ENCODE measurements at regions not wholly inside any gene's neighbourhood (a gene's known extent, or its start where the extent isn't known, plus 50 kb on each side); places are given as distances from the start of the nearest gene placed in this dataset.
A peak's percentile ranks its signal among the peaks of the same experiment; 100 is the strongest.
"Not testable (repeated sequence)": the region's sequence is repeated elsewhere in the genome, so short reads cannot be mapped to it uniquely, and the experiment has no call there.

DNA sequence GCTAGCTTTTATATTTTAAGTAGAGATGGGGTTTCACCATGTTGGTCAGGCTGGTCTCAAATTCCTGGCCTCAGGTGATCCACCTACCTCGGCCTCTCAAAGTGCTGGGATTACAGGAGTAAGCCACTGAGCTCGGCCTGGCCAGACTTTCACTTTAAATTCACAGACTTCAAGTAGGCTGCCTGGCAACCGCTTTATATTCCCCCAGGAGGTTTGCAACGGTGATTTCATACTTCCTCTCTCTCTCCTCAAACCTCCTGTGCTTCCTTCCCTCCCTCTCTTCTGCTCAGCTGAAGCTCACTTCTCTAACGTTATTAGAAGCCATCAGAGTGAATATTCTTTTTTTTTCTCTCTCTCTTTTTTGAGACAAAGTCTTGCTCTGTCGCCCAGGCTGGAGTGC is 118.8 kb downstream of the SEPTIN7 start:
- not testable (repeated sequence) for H3K27me3 Mint-ChIP-seq, H3K9me3 Mint-ChIP-seq
- Mint-ChIP-seq H3K4me3 (peak overlapping the region; percentile 67 to 79), H3K4me1 (peaks cover 11 to 22% of the 10 kb centered on the region in 2 donors), H3K36me3 (peaks cover 17 to 20% of the 10 kb centered on the region in 2 donors), H3K27ac (peak overlapping the region; percentile 92)
- peak; percentile 40 for DNase-seq
- ATAC-seq (replicated peaks): peak; percentile 88 to 91

DNA sequence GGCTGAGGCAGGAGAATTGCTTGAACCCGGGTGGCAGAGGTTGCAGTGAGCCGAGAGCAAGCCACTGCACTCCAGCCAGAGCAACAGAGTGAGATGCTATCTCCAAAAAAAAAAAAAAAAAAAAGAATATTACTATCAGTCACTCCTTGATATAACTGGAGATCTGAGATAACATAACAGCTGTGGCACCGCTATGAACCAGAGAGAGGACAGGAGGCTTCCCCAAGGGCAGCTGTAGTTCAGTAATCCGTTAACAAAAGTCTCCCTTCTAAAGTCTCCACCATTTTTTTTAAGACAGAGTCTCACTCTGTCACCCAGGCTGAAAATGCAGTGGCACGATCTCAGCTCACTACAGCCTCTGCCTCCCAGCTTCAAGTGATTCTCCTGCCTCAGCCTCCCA is 120.5 kb downstream of the SEPTIN7 start:
- DNase-seq; ATAC-seq (replicated peaks); H3K4me3 Mint-ChIP-seq; H3K27ac Mint-ChIP-seq; H3K27me3 Mint-ChIP-seq; H3K9me3 Mint-ChIP-seq: not testable (repeated sequence)
- Mint-ChIP-seq H3K4me1 (peaks cover 11 to 22% of the 10 kb centered on the region in 2 donors), H3K36me3 (peaks cover 15 to 21% of the 10 kb centered on the region in 2 donors)

DNA sequence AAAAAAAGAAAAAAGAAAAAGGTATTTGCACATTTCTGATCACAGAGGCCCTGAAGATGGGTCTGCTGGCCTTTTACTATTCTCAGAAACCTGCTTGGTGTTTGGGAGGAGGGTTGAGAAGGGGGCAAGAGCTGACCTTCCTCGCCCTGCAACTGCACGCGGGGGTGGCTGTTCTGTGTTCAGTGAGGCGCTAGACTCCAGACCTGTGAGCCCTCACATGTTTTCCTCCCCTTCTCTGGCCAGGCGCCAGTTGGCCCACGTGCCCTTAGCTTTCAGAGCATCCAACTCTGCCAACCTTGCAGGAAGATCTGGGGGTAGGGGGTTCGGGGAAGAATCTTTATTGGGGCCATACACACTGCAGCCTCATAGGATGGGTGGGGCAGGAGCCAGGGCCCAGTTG is 123.8 kb downstream of the SEPTIN7 start:
- not testable (repeated sequence) for H3K4me3 Mint-ChIP-seq; H3K27ac Mint-ChIP-seq; DNase-seq; ATAC-seq (replicated peaks); H3K4me1 Mint-ChIP-seq; H3K9me3 Mint-ChIP-seq; H3K27me3 Mint-ChIP-seq
- H3K36me3 Mint-ChIP-seq: peaks cover 7 to 11% of the 10 kb centered on the region in 2 donors

DNA sequence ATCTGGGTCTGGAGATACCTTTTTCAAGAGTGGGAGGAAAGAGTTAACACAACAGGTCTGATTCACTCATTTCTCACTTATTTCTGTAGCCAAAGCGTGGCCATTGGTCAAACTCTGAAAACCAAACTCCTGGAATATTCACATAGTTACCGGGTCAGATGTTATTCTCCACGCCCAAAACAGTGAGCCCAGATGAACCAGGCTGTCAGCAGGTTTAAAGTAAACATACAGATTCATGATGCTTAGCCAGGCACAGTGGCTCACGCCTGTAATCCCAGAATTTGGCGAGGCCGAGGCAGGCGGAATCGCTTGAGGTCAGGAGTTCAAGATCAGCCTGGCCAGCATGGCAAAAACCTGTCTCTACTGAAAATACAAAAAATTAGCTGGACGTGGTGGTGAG is 126.1 kb downstream of the SEPTIN7 start:
- not testable (repeated sequence) for H3K9me3 Mint-ChIP-seq; ATAC-seq (replicated peaks); H3K4me3 Mint-ChIP-seq; H3K27ac Mint-ChIP-seq; DNase-seq; H3K27me3 Mint-ChIP-seq; H3K36me3 Mint-ChIP-seq
- H3K4me1 Mint-ChIP-seq: peaks cover 3 to 13% of the 10 kb centered on the region in 2 donors

DNA sequence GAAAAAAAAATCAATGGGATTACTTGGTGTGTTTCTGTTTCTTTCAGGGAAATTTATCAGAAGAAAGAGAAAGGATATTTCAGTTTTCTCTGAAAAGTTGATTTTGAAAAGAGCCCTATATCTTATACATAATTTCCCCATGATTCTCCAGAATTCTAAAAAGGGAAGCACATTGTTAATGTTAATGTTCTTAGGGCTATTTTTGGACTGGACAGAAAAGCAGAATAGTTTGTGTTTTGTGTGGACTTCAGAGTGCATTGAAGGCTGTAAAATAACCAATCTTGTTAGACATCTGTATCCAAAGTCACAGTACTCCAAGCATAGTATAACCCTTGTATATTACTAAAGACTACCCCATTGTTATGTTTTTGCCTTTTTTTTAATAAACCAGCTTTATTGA is 130.3 kb downstream of the SEPTIN7 start:
- ATAC-seq (replicated peaks): peak; percentile 64 to 76
- peaks cover 11 to 14% of the 10 kb centered on the region in 2 donors for H3K36me3 Mint-ChIP-seq
- peaks cover 5 to 23% of the 10 kb centered on the region in 2 donors for H3K4me1 Mint-ChIP-seq
- peak overlapping the region; percentile 66 for H3K27ac Mint-ChIP-seq
- peak overlapping the region; percentile 62 to 74 for H3K4me3 Mint-ChIP-seq
- not testable (repeated sequence) for H3K9me3 Mint-ChIP-seq, DNase-seq, H3K27me3 Mint-ChIP-seq

DNA sequence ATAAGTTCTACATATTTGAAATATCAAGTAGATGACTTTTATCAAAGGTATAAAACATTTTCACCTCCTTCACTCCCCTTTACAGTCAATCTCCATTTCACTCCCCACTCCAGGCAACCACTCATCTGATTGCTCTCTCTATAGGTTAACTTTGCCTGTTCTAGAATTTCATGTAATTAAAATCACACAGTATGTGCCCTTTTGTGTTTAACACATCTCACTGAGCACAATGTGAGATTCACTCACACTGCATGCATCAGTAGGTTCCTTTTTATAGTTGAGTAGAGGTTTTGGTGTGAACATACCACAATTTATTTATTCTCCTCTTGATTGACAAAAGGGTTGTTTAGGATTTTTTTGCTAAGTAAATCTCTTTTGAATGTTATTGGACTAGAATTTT is 130.7 kb downstream of the SEPTIN7 start:
- H3K27ac Mint-ChIP-seq: peak overlapping the region; percentile 66
- not testable (repeated sequence) for DNase-seq, H3K27me3 Mint-ChIP-seq, H3K9me3 Mint-ChIP-seq
- H3K36me3 Mint-ChIP-seq: peaks cover 7 to 11% of the 10 kb centered on the region in 2 donors
- H3K4me1 Mint-ChIP-seq: peaks cover 5 to 23% of the 10 kb centered on the region in 2 donors
- H3K4me3 Mint-ChIP-seq: peak overlapping the region; percentile 62 to 74
- peak; percentile 89 for ATAC-seq (replicated peaks)

DNA sequence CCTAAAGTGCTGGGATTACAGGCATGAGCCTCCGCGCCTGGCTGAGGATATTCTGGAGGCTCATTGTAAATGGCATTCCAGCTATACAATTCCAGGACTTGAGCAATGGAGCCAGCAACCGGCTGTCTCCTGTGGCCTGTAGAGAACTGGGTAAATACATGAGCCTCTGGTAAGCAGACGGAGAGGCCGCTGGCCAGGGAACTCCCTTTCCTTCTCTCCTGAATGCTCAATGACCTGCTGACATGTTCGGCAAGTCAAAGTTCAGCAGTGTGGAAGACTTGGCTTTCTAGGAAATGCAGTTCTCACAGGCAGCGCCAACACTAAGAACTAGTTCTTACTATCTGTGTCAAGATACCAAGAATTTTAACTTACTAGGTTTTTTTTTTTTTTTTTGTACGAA is 139.8 kb downstream of the SEPTIN7 start:
- not testable (repeated sequence) for DNase-seq; H3K4me1 Mint-ChIP-seq; H3K36me3 Mint-ChIP-seq; H3K9me3 Mint-ChIP-seq; ATAC-seq (replicated peaks); H3K4me3 Mint-ChIP-seq; H3K27me3 Mint-ChIP-seq; H3K27ac Mint-ChIP-seq

DNA sequence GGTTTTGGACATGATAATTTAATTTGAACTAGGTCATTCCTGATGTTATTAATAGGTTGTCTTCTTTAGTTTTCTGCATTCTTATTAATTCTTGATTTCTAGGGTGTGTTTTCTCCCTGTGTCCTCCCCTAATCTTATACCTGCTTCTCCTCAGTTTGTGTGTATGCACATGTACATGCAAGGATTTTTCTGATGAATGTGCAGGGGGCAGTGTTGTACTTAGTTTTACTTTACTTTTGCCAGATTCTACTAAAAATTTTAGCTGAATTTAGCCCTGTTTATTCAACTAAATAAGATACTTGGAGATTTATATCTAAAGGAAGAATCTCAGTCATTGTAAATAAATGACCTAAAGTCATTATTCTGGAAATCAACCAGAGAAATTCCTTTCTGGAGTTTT is 144.8 kb downstream of the SEPTIN7 start:
- ATAC-seq (replicated peaks): not testable (repeated sequence)

DNA sequence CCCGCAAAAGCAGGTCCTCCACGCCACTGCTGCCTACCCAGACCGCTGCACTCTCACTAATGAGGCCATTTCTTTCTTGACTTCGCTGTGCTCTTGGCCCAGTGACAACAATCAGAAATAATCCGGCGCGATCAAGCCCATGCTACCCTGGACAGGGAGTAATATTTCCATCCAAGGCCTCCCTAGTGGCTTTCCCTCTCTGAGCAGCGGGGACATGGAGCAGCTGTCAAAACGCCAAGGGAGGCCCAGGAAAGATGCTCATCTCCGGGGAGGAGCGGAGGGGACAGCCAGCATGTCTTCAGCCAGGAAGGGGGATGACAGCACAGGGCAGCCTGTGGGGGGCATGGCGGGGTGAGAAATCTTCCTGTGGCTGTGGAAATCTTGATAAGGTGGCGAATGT is 154.9 kb downstream of the SEPTIN7 start:
- not testable (repeated sequence) for ATAC-seq (replicated peaks); DNase-seq; H3K27me3 Mint-ChIP-seq; H3K27ac Mint-ChIP-seq; H3K36me3 Mint-ChIP-seq; H3K9me3 Mint-ChIP-seq; H3K4me3 Mint-ChIP-seq
- peaks cover 2 to 12% of the 10 kb centered on the region in 2 donors for H3K4me1 Mint-ChIP-seq

More for the DNA sequence above, 144.8 kb downstream of the SEPTIN7 start:
- not testable (repeated sequence) for H3K27me3 Mint-ChIP-seq, H3K9me3 Mint-ChIP-seq, DNase-seq, H3K27ac Mint-ChIP-seq, H3K36me3 Mint-ChIP-seq, H3K4me1 Mint-ChIP-seq, H3K4me3 Mint-ChIP-seq

DNA sequence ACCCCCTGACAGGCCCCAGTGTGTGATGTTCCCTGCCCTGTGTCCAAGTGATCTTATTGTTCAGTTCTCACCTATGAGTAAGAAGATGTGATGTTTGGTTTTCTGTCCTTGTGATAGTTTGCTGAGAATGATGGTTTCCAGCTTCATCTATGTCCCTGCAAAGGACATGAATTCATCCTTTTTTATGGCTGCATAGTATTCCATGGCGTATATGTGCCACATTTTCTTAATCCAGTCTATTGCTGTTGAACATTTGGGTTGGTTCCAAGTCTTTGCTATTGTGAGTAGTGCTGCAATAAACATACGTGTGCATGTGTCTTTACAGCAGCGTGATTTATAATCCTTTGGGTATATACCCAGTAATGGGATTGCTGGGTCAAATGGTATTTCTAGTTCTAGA is 156.1 kb downstream of the SEPTIN7 start:
- H3K4me1 Mint-ChIP-seq; H3K27ac Mint-ChIP-seq; ATAC-seq (replicated peaks); H3K36me3 Mint-ChIP-seq; H3K27me3 Mint-ChIP-seq; H3K4me3 Mint-ChIP-seq; H3K9me3 Mint-ChIP-seq; DNase-seq: not testable (repeated sequence)

DNA sequence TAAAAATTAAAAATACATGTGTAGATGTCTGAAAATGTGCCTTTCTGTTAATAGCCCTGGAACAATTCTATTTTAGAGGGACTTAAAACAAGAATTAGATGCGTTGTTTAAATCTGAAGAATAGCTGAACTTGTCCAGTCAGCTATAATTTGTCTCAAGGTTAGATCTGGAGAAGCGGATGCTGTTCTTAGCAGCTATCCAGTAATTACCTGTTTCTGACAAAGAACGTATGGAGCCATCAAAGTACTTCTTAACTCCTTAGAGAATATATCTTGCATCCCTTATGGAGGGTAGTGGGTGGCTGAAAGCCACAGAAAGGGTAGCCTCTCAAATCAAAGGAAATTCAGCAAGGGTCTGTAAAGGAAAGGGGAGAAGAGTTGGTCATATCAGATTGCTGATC is 160.4 kb downstream of the SEPTIN7 start:
- not testable (repeated sequence) for H3K36me3 Mint-ChIP-seq; ATAC-seq (replicated peaks); DNase-seq; H3K27ac Mint-ChIP-seq; H3K9me3 Mint-ChIP-seq; H3K4me1 Mint-ChIP-seq; H3K4me3 Mint-ChIP-seq; H3K27me3 Mint-ChIP-seq

DNA sequence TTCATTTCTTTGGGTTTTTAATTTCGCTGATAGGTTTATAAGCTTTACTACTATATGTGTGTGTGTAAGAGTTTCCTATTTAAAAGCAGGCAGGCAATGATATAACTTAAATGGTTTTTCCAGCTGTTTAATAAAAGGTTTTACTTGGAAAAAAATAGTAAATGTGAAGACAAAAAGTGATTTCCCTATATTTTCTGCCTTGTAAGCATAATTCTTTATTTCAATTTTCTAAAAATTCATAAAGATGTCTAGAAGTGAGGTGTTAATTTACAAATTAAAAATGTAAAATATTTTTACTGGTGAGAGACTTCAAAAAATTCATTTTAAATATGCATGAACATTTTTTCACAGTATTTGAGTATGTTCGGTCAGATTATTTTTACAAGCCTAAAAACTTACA is 161.8 kb downstream of the SEPTIN7 start:
- H3K4me3 Mint-ChIP-seq; ATAC-seq (replicated peaks): not testable (repeated sequence)

DNA sequence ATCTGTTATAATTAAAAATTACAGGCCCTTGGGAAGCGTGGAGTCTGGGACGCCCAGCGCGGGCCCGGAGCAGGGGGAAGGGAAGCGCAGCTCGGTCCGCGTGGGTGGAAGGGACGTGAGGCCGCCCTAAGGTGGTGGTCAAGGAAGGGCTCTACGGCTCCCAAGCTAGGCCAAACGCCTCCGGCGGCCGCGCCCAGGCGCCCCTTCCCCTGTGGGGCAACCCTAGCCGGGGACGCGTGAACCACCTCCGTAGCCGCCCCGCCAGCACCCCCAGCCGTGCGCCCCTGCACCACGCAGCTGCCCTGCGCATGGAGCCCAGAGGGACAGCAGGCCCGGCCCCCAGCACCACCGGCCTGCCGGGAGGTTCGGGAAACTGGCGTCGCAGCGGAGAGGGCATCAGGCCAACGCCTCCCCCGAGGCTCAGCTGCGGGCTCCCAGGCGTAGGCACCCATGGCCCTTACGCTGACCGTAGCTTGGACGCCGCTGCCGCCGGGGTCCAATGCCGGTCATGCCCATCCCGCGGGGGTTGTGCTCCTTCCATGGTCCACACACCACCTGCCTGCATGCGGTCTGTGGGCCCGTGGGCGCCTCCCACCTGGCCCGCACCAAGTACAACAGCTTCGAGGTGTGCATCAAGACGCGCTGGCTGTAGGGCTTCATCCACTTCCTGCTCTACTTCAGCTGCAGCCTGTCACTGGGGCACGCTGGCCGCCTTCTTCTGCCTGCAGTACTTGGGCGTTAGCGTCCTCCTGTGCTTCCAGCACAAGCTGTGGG is 166.7 kb downstream of the SEPTIN7 start:
- Mint-ChIP-seq H3K4me1 (peaks cover 0 to 8% of the 10 kb centered on the region in 2 donors), H3K4me3 (peak overlapping the region in 1 of 2 donors; percentile 25), H3K27ac (no peak overlapping the region), H3K36me3 (no peaks in the 10 kb centered on the region), H3K9me3 (no peaks in the 10 kb centered on the region), H3K27me3 (peaks cover 10 to 32% of the 10 kb centered on the region in 2 donors)
- DNase-seq: no peak
- ATAC-seq (replicated peaks): no peak

More for the DNA sequence above, 161.8 kb downstream of the SEPTIN7 start:
- peaks cover 0 to 15% of the 10 kb centered on the region in 2 donors for H3K4me1 Mint-ChIP-seq
- not testable (repeated sequence) for DNase-seq, H3K27ac Mint-ChIP-seq, H3K36me3 Mint-ChIP-seq, H3K27me3 Mint-ChIP-seq, H3K9me3 Mint-ChIP-seq

DNA sequence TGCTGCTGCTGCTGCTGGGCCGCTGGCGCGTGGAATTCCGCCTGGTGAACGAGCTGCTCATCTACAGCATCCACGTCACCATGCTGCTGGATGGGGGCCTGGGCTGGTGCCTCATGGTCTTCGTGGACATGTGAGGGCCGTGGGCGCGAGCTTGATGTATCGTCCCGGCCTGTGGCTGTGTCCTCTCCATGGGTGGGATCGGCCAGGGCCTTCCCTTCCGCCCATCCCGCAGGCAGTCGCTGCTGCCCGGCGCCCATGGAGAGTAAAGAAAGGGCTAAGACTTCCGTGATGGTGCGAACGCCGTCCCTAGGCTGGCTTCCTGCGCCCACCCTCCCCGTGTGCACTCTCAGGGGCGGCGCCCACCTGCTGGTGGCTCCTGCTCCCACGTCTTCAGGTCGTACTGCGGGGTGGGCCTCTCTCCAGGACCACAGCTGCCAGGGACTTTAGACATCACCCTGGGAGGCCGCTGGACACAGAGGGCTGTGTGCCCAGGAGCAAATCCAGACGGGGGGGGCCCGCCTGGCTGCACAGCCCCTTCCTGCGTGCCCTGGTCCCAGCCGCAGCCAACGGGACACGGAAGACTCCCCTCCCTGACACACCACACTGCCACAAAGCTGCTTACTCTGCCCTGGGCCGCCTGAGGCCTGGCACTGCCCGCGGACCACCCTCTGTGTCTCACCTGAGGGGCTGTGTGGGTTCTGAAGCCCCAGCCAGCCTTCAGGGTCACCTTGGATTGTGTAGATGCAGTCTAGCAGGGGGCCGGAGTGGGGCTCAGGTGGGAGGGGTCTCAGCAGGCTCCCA is 167.5 kb downstream of the SEPTIN7 start:
- DNase-seq (no peak), ATAC-seq (replicated peaks) (no peak)
- peak overlapping the region in 1 of 2 donors; percentile 25 for H3K4me3 Mint-ChIP-seq
- H3K4me1 Mint-ChIP-seq: peaks cover 0 to 8% of the 10 kb centered on the region in 2 donors
- H3K9me3 Mint-ChIP-seq: no peaks in the 10 kb centered on the region
- no peak overlapping the region for H3K27ac Mint-ChIP-seq
- H3K27me3 Mint-ChIP-seq: peaks cover 10 to 32% of the 10 kb centered on the region in 2 donors
- H3K36me3 Mint-ChIP-seq: no peaks in the 10 kb centered on the region

DNA sequence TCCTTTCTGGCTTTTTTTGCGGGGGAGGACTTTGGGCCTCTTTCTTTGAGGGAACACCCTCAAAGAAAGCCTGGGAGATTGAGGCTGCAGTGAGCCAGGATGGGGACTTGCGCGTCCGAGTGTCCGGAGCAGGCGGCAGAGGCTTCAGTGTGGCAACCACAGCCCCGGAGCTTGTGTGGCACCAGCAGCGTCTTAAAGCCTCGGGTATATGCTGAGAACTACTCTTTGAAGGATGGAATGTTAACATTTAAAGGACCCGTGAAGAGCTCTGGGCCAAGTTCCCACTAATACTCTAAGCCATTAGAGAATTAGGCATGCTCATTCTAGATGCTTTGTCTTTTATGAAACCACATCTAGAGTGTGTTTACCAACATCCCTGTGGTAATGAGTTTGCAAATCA is 168.2 kb downstream of the SEPTIN7 start:
- Mint-ChIP-seq H3K9me3 (no peaks in the 10 kb centered on the region), H3K4me1 (peaks cover 0 to 8% of the 10 kb centered on the region in 2 donors), H3K36me3 (no peaks in the 10 kb centered on the region), H3K27ac (no peak overlapping the region), H3K27me3 (peaks cover 10 to 32% of the 10 kb centered on the region in 2 donors), H3K4me3 (no peak overlapping the region)
- DNase-seq: no peak
- ATAC-seq (replicated peaks): no peak
